Panc1 (cell line): ENCODE measurements at regions not wholly inside any gene's neighbourhood (a gene's known extent, or its start where the extent isn't known, plus 50 kb on each side); places are given as distances from the start of the nearest gene placed in this dataset.

ENCODE experiments used
- ATAC-seq: fragments of 200-7000 bp; cut with Tn5 transposase; 2 replicates; pipeline ENCODE4 v1.9.1; 2020; ENCODE audit warnings: mild to moderate bottlenecking, moderate library complexity
- BruUV-seq: library from RNA; stranded (reverse); fragments of 400-500 nt; replicated peaks from 2 replicates; lab custom pipeline; 2021; lab: Mats Ljungman, UMichigan
- CTCF ChIA-PET: fragments of 300-600 bp; sonication (Branson Sonifier 250); formaldehyde crosslinking; loops from one replicate; lab custom pipeline; 2022; ENCODE audit warnings: antibody characterized with exemption; lab: Charles Lee
- POLR2A ChIA-PET: fragments of 300-600 bp; sonication (Branson Sonifier 250); formaldehyde crosslinking; loops from one replicate; lab custom pipeline; 2022; ENCODE audit warnings: antibody characterized with exemption; lab: Charles Lee
- DNase-seq: peaks from one replicate; pipeline ENCODE4 v3.0.0-alpha.2; 2010; ENCODE audit warnings: low read depth, low spot score
- H3K27ac ChIP-seq: 2 replicates; pipeline ENCODE4 v1.5.1; 2011; ENCODE audit warnings: mild to moderate bottlenecking, low read length, inconsistent platforms
- H3K27me3 ChIP-seq: fragments of 200-500 bp; sonication (Bioruptor generic); 2 replicates; pipeline ENCODE4 v1.6.0; 2014; ENCODE audit warnings: low read length, inconsistent platforms; ENCODE audit not compliant: control insufficient read depth, insufficient read depth
- H3K36me3 ChIP-seq: fragments of 200-500 bp; sonication (Bioruptor generic); 2 replicates; pipeline ENCODE4 v1.5.1; 2014; ENCODE audit warnings: inconsistent platforms, mild to moderate bottlenecking, low read length, moderate library complexity; ENCODE audit not compliant: control insufficient read depth, insufficient read depth
- H3K4me1 ChIP-seq: 2 replicates; pipeline ENCODE4 v1.5.1; 2011; ENCODE audit warnings: inconsistent platforms, mild to moderate bottlenecking, low read length, moderate library complexity; ENCODE audit not compliant: control insufficient read depth, insufficient read depth
- H3K4me3 ChIP-seq, 2 experiments: 2 replicates each; pipeline ENCODE4 v1.5.1; 2011 to 2012; ENCODE audit warnings: low read depth in 2 of 2, low read length in 2 of 2, mild to moderate bottlenecking in 2 of 2, inconsistent platforms in 1 of 2, moderate library complexity in 1 of 2
- H3K9me3 ChIP-seq: fragments of 200-500 bp; sonication (Bioruptor generic); 2 replicates; pipeline ENCODE4 v1.5.1; 2014; ENCODE audit warnings: low read depth, mild to moderate bottlenecking, inconsistent platforms, low read length, moderate library complexity; ENCODE audit not compliant: control insufficient read depth, insufficient read depth
- POLR2AphosphoS5 ChIP-seq: IDR thresholded peaks from 2 replicates; pipeline ENCODE4 v1.6.1; 2012; ENCODE audit warnings: mild to moderate bottlenecking, low read depth, low read length, moderate library complexity
- SIN3A ChIP-seq: IDR thresholded peaks from 2 replicates; pipeline ENCODE4 v1.6.1; 2012; ENCODE audit warnings: low read depth, mild to moderate bottlenecking, low read length, moderate library complexity, borderline replicate concordance; ENCODE audit not compliant: insufficient read depth
- TCF7L2 ChIP-seq: IDR thresholded peaks from 2 replicates; pipeline ENCODE4 v1.6.1; 2011; ENCODE audit warnings: mild to moderate bottlenecking, low read depth, low read length, inconsistent platforms
- in situ Hi-C: cut with HindIII; loops from 2 replicates; pipeline ENCODE4 v1.10.0; 2016; ENCODE audit warnings: low sequenced_read_pairs, low pct_unique_long_range_greater_than_20kb
- intact Hi-C: fragments of 100-400 bp; cut with micrococcal nuclease; formaldehyde crosslinking; loops from one replicate; pipeline ENCODE4 v1.10.0; 2022; ENCODE audit not compliant: unreplicated experiment
- TF ChIP-seq, protein P1 (sequence below), 2 experiments: IDR thresholded peaks; 2 replicates each; pipeline ENCODE4 v1.6.1; 2011 to 2012; ENCODE audit warnings: low read depth in 2 of 2, control low read depth in 1 of 2, low read length in 1 of 2, mild to moderate bottlenecking in 1 of 2, moderate library complexity in 1 of 2; ENCODE audit not compliant: insufficient read depth in 1 of 2
- TF ChIP-seq, protein P2 (sequence below): fragments of 450-650 bp; IDR thresholded peaks from 2 replicates; pipeline ENCODE4 v1.5.1; 2017; ENCODE audit warnings: mild to moderate bottlenecking

DNA sequence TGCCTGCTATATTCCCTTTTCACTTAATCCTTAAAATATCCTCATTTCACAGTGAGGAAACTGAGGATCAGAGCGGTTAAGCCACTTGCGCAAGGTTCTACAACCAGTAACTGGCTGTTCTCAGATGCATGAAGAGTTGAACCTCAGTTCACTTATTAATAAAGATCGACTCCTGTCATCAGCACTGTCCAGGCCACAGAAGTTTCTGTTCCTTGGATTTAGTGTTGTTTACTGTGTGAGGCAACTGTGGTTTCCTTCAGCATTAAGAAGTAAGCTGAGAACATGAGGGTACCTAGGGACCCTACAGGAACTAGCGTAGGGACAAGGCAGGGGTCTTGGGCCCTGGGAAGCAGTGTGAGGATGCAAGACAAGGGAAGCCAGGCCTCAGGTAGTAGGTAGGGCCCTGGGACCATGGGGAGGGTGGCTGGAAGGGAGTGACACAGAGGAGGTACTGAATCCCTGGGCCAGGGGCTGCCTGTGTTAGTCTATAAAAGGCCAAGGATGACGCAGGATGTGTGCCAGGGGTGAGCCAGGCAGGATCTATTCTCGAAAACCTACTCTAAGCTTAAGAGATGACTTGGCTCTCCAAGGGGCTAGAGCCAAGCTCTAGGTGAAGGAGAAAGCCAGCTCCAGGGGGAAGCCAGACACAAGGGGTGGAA lies 181.2 kb upstream of the CSF3R start:
- no TSS peak for BruUV-seq
- CTCF ChIA-PET: no interaction called here

DNA sequence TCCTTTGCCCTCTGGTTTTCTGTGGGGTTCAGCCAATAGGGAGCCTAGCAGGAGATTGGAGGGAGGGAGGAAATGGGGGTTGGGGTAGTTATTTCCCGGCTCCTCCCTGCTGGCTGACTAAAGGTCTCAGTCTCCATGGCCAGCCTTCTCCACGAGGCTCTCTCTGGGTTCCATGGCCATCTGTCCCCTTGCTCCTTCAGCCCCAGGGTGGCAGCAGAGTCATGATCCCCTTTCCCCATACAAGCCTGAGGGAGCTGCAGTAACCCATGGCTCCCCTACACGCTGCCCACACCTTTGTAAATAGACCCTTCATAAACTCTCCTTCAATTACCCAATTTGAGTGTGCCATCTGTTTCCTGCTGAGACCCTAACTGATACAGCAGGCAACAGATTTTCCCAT lies 176.1 kb upstream of the CSF3R start:
- Histone ChIP-seq H3K27me3 (peaks cover 8% of the 10 kb centered on the region; the same call in 1 of the 2 replicates), H3K4me1 (no peaks in the 10 kb centered on the region), H3K9me3 (no peaks in the 10 kb centered on the region), H3K27ac (no peak overlapping the region), H3K4me3 (no peak overlapping the region), H3K36me3 (no peaks in the 10 kb centered on the region)
- in situ Hi-C loops (no loop called here), intact Hi-C loops (no loop called here)
- no TSS peak for BruUV-seq
- TF ChIP-seq, protein P1, sequence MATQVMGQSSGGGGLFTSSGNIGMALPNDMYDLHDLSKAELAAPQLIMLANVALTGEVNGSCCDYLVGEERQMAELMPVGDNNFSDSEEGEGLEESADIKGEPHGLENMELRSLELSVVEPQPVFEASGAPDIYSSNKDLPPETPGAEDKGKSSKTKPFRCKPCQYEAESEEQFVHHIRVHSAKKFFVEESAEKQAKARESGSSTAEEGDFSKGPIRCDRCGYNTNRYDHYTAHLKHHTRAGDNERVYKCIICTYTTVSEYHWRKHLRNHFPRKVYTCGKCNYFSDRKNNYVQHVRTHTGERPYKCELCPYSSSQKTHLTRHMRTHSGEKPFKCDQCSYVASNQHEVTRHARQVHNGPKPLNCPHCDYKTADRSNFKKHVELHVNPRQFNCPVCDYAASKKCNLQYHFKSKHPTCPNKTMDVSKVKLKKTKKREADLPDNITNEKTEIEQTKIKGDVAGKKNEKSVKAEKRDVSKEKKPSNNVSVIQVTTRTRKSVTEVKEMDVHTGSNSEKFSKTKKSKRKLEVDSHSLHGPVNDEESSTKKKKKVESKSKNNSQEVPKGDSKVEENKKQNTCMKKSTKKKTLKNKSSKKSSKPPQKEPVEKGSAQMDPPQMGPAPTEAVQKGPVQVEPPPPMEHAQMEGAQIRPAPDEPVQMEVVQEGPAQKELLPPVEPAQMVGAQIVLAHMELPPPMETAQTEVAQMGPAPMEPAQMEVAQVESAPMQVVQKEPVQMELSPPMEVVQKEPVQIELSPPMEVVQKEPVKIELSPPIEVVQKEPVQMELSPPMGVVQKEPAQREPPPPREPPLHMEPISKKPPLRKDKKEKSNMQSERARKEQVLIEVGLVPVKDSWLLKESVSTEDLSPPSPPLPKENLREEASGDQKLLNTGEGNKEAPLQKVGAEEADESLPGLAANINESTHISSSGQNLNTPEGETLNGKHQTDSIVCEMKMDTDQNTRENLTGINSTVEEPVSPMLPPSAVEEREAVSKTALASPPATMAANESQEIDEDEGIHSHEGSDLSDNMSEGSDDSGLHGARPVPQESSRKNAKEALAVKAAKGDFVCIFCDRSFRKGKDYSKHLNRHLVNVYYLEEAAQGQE (IDR thresholded peaks at IDR 0.05; ENCODE audit: insufficient read depth in 1 of 2, low read depth in 2 of 2, low read length in 1 of 2): no peak
- TF ChIP-seq POLR2AphosphoS5: no peak
- TF ChIP-seq TCF7L2: no peak
- TF ChIP-seq SIN3A: no peak
- TF ChIP-seq, protein P2, sequence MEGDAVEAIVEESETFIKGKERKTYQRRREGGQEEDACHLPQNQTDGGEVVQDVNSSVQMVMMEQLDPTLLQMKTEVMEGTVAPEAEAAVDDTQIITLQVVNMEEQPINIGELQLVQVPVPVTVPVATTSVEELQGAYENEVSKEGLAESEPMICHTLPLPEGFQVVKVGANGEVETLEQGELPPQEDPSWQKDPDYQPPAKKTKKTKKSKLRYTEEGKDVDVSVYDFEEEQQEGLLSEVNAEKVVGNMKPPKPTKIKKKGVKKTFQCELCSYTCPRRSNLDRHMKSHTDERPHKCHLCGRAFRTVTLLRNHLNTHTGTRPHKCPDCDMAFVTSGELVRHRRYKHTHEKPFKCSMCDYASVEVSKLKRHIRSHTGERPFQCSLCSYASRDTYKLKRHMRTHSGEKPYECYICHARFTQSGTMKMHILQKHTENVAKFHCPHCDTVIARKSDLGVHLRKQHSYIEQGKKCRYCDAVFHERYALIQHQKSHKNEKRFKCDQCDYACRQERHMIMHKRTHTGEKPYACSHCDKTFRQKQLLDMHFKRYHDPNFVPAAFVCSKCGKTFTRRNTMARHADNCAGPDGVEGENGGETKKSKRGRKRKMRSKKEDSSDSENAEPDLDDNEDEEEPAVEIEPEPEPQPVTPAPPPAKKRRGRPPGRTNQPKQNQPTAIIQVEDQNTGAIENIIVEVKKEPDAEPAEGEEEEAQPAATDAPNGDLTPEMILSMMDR: no peak
- POLR2A ChIA-PET: no interaction called here
- no peak for ATAC-seq
- CTCF ChIA-PET: interaction anchor here (0.6 kb wide), 1 partner anchor 133 kb away, joined by 4 read pairs; no protein-coding TSS in a partner anchor
- DNase-seq: no peak

More for the DNA sequence above, 181.2 kb upstream of the CSF3R start:
- Histone ChIP-seq H3K27me3 (peaks cover 13% of the 10 kb centered on the region), H3K4me1 (no peaks in the 10 kb centered on the region), H3K27ac (no peak overlapping the region), H3K36me3 (no peaks in the 10 kb centered on the region), H3K4me3 (no peak overlapping the region), H3K9me3 (no peaks in the 10 kb centered on the region)
- TF ChIP-seq SIN3A (no peak), TCF7L2 (no peak), POLR2AphosphoS5 (no peak)
- TF ChIP-seq, protein P2: no peak
- TF ChIP-seq, protein P1 (IDR thresholded peaks at IDR 0.05; ENCODE audit: insufficient read depth in 1 of 2, low read depth in 2 of 2, low read length in 1 of 2): no peak
- POLR2A ChIA-PET: no interaction called here
- intact Hi-C loops: no loop called here
- DNase-seq: no peak
- in situ Hi-C loops: no loop called here
- ATAC-seq: no peak
